ENCODE measurements at regions not wholly inside any gene's neighbourhood (a gene's known extent, or its start where the extent isn't known, plus 50 kb on each side); places are given as distances from the start of the nearest gene placed in this dataset.

DNA sequence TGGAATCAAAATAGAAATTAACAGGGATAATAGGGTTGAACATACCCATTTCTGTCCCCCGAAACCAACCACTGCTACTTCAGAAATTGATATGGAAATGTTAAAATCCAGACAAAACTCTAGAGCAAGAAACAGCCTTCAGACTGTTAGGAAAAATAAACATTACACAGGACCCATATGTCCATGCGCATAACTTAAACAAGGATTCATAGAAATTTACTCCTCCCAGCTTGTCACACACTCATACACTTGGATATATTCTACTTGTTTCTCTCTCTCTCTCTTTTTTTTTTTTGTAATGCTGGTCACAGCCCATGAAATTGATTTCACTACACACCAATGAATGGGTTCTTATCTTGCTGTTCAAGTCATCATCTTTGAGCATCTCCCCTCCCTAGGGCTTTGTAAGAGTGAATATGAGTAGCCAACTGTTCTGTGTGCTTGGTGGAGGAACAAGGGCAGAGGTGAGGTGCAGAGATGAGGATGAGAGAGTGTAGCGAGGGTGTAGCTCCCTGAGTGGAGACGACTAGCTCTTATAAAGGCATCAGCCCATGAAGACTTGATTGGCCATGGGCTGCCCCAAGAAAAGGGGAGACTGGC is 61.8 kb upstream of the MLN start:
- no peak for DNase-seq (ENCODE audit: low read depth in 2 of 3, low spot score in 1 of 3)

DNA sequence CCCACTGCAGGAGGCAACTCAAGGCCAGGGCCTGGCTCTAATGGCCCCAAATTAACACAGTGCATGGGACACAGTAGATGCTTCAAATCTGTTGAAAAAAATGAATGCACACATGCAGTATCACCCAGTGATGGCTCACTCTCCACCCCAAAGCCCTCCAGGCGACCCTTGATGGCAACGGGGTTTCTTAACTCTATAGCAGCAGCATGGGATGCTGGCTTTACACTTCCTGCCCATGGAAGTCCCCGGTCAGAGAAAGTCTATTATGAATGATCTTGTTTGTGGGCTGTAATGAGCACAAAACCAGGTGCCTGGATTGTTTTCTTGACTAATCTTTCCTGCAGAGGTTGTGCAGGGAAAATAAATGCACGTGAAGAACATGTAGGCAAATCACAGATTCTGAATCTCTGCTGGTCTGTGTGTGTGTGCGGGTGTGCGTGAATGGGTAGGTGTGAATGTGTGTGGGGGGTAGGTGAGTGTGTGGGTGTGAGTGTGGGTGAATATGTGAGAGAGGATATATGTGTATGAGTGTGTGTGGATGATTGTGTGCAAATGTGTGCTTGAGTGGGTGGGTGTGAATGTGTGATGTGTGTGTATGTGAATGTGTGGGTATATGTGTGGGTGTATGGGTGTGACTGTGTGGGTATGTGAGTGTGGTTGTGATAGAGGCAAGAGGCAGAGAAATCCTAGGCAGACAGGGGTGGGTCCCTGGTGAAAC is 60.1 kb upstream of the MLN start:
- DNase-seq (ENCODE audit: low read depth in 2 of 3, low spot score in 1 of 3) = no peak

DNA sequence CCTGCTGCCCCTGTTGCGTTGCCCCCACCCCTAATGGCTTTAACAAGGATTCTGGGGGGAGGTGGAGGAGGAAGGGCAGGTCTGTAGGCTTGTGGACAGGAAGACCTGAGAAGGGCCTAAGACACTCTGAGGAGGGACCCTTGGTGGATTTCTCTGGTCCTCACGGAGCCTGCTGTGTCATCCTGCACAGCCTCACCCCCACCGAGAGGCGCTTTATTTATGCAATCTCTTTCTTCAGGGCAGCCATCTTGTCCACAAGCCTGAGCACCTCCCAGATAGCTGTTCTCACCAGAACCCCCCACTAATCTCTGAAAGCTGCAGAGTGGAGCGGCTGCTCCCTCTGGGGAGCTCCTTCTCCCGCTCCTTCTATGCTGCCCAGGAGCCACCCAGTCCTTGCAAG is 59.3 kb upstream of the MLN start:
- no peak for DNase-seq (ENCODE audit: low read depth in 2 of 3, low spot score in 1 of 3)

DNA sequence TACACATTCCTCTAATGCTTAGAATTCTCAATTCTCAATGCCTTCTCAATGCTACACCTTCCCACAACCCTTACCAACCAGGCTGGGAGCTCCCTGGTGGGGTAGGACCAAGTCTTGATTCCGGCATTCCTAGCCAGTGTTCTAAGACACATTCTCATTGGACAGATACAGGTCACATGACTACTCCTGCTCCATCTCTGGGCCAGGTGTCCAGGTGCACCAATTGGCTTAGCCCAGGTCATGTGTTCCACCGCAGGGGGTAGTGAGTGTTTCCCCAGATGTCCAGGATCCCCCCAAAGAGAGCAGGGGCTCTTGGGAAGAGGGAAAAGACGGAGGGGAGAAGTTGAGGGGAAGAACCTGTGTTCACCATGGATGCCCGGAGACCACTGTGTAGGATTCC is 58.7 kb upstream of the MLN start:
- no peak for DNase-seq (ENCODE audit: low read depth in 2 of 3, low spot score in 1 of 3)

DNA sequence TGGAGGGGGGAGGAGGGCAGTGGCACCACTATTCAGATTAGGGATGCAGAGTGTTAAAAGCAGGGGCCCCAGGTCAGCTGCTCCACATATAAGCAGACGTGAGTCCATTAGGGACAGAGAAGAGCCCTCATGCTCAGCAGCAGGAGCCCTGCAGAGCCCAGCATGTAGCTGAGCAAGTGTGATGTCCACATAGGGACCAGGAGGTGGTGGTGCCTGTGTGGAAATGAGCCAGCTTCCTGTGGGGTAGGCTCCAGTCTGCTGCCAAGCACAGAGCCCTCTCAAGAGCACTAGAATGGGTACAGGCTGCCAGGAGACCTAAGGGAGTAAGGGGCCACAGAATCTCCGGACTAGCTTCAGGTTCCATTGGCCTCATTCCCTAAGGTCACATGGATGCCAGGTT is 57.9 kb upstream of the MLN start:
- no peak for DNase-seq (ENCODE audit: low read depth in 2 of 3, low spot score in 1 of 3)

DNA sequence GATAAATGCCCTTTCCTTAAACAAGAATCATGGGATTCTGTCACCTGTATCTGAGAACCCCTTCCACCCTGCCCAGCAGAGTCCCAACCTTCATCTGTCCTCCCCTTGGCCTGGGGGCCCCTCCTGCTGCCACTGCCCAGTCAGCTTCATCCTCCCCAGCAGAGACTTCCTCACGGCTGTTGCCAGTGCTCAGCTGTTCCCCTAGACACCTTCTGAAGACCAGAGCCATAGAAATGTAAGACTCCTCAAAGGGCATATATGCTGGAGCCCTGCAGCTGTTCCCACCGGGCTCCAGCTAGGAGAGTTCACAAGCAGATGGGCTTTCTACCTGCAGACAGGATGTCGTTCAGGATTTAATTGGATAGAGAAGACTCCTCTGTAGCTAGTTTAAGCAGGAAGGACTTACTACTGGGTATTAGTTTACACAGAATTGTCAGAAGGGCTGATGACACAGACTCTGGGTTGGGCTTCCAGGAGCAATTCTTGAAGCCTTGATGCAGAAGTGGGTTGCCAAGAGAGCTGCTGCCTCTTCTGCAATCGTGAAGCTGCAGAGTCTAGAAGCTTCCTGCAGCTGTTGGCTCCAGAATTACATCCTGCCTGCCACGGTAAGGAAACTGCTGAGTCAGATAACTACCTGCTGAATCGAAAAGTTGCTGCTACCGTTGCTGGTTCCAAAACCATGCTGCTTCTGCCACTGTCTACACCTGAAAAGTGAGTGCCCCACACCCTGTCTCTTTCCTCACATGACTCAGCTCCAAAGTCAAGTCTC is 57.1 kb upstream of the MLN start:
- peak in 1 of 3 donors; percentile 2 for DNase-seq (ENCODE audit: low read depth in 2 of 3, low spot score in 1 of 3)

DNA sequence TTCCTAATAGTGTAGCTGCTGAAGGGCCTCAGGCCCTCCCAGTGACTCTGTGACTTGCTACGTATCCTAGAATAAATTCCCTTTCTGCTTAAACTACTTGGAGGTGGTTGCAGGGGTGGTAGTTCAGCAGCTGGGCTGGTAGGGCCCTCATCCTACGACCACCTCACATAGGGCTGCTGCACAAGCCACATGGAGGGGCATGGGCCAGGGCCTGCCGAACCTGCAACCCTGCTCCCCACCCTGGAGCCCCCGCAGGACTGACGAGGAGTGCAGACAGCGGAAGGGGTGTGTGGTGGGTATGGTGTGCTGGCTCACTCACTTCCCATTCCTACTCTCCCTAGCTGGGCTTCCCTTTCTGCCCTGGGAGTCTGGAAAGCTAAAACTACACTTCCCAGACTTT is 56.2 kb upstream of the MLN start:
- no peak for DNase-seq (ENCODE audit: low read depth in 2 of 3, low spot score in 1 of 3)

DNA sequence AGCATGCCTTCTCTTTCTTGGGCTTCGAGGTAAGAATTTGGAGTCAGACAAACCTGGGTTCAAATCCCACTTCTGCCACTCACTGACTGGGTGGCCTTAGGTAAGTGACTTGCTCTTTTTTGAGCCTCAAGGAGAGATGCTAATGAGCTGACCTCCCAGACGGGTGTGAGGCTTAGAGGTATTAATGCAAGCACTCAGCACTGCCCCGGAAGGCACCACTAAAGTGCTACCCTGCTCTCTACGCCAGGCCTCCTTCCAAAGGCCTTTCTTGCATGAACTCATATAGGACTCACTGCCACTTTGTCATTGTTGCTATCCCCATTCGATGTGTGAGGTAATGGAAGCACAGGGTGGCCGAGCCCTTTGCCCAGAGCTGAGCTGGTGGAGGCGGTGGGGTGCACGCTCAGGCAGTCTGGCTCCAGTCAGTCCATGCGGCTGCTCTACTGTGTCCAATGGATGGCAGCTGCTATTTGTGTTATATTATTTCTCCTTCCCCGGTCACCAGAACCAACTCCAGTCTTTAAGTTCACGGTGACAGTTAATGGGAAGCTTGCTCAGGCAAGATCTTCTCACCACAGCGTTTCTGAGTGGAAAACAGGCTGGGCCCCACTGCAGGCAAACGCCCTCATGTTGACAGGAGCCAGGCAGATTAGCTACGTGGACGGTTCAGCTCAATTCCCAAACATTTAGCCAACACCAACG is 55.2 kb upstream of the MLN start:
- DNase-seq (ENCODE audit: low read depth in 2 of 3, low spot score in 1 of 3) = no peak

DNA sequence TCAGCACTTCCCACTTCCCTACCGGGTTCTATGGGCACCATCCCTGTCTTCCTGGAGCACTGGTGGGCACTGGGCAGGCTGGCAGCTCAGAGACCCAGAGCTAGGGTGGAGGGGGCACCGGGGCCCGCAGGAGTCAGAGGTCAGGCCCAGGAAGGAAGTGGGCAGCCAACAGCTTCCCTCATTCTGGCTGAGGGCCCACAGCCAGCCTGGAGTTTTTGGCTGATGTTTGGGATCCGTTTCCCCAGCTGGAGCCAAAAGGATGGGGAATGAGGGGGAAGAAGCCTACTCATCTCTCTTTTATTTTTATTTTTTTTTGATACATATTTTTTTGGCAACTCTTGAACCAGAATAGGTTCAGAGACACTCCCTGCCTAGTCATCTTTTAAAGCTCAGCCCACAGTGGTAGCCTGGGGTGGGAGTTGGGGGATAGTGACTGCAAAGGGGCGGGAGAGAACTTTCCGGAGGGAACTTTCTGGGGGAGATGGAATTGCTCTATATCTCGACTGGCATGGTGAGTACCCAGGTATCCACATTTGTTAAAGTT is 54.2 kb upstream of the MLN start:
- no peak for DNase-seq (ENCODE audit: low read depth in 2 of 3, low spot score in 1 of 3)

DNA sequence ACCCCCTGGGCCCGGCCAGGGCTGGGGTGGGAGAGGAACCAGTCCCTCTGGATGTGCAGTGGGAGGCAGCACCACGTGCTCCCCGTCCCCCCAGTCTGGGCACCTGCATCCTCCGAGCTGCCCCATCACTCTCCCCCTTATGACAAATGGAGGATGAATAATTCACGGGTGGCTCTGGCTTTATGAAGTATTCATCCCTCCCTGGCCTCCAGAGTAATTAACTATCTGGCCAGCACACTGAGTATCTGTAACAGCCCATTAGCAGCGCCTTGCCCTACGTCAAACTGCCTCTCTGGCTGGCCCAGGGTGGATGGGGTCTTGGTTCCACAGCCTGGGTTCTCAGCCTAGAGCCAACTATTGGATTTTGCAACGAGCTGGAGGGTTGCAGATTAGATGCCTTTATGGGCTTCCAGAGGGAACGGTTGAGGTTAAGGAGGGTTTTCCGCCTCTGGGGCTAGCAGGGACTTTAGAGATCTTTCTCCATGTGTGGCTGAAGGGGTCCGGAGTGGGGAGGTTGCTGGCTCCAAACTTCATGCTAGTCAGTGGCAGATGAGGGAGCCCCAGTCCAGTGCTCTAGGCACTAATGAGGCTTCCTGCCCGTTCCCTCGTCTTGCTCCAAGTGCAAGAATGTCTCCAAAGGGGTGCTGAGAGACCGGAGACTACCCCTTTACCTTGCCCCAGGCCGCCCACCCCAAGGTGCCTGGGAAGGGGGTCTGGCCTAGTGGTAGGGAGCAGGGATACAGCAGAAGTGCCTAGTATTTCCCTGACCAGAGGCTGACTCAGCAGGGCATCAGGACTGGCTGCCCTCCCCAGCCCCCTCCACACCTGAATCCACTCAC is 53.5 kb upstream of the MLN start:
- no peak for DNase-seq (ENCODE audit: low read depth in 2 of 3, low spot score in 1 of 3)

DNA sequence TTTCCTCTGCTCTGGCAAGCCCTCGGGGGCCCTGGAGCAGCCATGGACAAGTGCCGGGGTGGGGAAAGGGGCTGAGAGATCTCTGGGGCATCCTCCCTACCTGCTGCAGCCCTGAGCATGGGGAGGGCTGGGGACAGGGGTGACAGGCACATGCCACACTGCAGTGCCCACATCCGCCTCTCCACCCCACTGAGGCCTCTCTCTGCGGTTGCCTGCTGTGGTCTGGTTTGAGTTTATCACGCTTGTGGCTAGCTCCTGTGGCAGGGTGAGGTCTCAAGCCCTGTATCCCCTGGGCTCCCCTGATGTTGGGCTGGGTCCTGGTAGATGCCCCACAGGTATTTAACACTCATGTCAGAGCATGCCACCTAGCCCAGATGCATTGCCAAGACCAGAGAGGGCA is 52.9 kb upstream of the MLN start:
- peak; percentile 51 to 59 (median 56) for DNase-seq (ENCODE audit: low read depth in 2 of 3, low spot score in 1 of 3)

DNA sequence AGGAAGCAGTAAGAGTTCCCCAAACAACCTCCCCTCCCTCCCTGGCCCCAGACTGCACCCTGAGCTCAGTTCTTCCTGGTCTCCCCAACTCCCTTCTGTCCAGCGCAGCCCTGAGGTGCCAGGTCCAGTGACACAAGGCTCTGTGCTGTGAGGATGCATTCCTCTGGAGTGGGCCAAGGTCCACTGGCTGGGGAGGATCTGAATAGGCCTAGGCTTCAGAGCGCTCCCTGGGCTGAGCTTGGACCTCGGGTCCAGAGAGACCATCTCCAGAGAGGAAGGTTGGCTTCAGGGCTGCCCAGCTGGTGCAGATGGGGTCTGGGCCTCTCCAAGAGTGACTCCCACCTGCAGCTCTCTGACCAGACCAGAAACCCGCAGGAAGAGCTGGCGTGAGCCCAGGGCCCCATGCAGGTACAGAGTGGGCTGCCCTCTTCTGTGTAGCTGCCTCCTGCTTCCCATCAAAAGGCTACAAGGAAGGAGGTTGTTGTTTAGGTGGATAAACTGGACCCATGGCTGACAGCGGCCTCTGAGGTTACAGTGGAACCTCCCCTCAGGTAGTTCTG is 52.3 kb upstream of the MLN start:
- DNase-seq (ENCODE audit: low read depth in 2 of 3, low spot score in 1 of 3) = no peak

DNA sequence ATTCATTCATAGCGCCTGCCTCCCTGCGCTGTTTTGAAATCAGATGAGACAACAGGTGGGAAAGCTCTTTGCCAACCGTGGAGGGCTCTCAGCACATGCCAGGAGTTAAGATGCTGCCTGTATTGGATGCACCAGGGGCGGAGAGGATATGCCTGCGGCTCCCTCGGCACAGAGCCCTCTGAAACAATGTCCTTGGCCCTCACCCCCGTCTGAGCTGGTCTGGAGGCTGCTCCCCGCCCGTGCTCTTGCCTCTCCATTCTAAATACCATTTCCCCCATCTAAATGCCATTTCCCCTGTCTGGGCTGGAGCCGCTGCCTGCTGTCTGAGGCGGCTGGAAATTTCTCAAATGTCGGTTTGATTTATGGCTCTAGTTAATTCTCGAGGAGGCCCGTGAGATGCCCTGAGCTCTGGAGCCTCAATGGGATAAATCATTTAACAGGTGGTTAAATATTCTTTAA is 50.8 kb upstream of the MLN start:
- no peak for DNase-seq (ENCODE audit: low read depth in 2 of 3, low spot score in 1 of 3)

DNA sequence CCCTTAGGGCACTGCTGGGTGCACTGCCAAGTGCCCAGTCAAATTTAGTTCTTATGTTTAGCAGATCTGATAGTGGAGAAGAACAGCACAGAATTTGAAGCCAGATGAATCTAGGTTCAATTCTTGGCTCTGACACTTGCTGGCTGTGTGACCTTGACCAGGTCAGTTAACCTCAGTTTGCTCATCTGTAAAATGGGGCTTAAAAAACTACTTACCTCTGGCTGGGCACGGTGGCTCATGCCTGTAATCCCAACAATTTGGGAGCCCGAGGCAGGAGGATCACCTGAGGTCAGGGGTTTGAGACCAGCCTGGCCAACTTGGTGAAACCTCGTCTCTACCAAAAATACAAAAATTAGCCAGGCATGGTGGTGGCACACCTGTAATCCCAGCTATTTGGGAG is 49.9 kb upstream of the MLN start:
- no peak for DNase-seq (ENCODE audit: low read depth in 2 of 3, low spot score in 1 of 3)
